ENCODE measurements at regions not wholly inside any gene's neighbourhood (a gene's known extent, or its start where the extent isn't known, plus 50 kb on each side); places are given as distances from the start of the nearest gene placed in this dataset.

- TF ChIP-seq, protein P1, sequence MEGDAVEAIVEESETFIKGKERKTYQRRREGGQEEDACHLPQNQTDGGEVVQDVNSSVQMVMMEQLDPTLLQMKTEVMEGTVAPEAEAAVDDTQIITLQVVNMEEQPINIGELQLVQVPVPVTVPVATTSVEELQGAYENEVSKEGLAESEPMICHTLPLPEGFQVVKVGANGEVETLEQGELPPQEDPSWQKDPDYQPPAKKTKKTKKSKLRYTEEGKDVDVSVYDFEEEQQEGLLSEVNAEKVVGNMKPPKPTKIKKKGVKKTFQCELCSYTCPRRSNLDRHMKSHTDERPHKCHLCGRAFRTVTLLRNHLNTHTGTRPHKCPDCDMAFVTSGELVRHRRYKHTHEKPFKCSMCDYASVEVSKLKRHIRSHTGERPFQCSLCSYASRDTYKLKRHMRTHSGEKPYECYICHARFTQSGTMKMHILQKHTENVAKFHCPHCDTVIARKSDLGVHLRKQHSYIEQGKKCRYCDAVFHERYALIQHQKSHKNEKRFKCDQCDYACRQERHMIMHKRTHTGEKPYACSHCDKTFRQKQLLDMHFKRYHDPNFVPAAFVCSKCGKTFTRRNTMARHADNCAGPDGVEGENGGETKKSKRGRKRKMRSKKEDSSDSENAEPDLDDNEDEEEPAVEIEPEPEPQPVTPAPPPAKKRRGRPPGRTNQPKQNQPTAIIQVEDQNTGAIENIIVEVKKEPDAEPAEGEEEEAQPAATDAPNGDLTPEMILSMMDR (conservative IDR thresholded peaks at IDR 0.05 in 1 of 2, IDR thresholded peaks at IDR 0.05 in 1 of 2; ENCODE audit: low read depth in 1 of 2, low read length in 2 of 2), result no peak
- TF ChIP-seq EZH2 (IDR thresholded peaks at IDR 0.05; ENCODE audit: low read length, missing control alignments), result no peak
These were observed 1983.0 kb downstream of the SUCLG1 start for GRCh38 chr2:82476094-82476493.

Data from fibroblast of lung (primary cell).